ENCODE measurements at regions not wholly inside any gene's neighbourhood (a gene's known extent, or its start where the extent isn't known, plus 50 kb on each side); places are given as distances from the start of the nearest gene placed in this dataset.

- no peak overlapping the region for H3K4me3 Mint-ChIP-seq
- no peaks in the 10 kb centered on the region for H3K36me3 Mint-ChIP-seq
- peaks cover 0 to 13% (median 0%) of the 10 kb centered on the region in 6 donors for H3K9me3 Mint-ChIP-seq
- DNase-seq, result no peak
- peaks cover 3 to 10% (median 6%) of the 10 kb centered on the region in 3 donors for H3K27me3 Mint-ChIP-seq (ENCODE audit: low read depth in 3 of 3)
- no peaks in the 10 kb centered on the region for H3K4me1 Mint-ChIP-seq
- no peak overlapping the region for H3K27ac Mint-ChIP-seq
Measured at GRCh38 chr2:11013196-11013595, 101.5 kb downstream of the KCNF1 start.

- Mint-ChIP-seq H3K27ac (no peak overlapping the region), H3K27me3 (ENCODE audit: low read depth in 3 of 3) (peaks cover 3 to 12% (median 6%) of the 10 kb centered on the region in 3 donors)
Measured at GRCh38 chr2:11014026-11014425, 102.3 kb downstream of the KCNF1 start.

GRCh38 chr2:11016735-11017388 lies 105.1 kb downstream of the KCNF1 start:
- H3K4me3 Mint-ChIP-seq, result no peak overlapping the region
- no peak for DNase-seq
- peaks cover 0 to 10% (median 10%) of the 10 kb centered on the region in 3 donors for H3K27me3 Mint-ChIP-seq (ENCODE audit: low read depth in 3 of 3)
- no peaks in the 10 kb centered on the region for H3K36me3 Mint-ChIP-seq
- H3K4me1 Mint-ChIP-seq, result no peaks in the 10 kb centered on the region
- H3K27ac Mint-ChIP-seq, result no peak overlapping the region
- H3K9me3 Mint-ChIP-seq, result peaks cover 0 to 4% (median 0%) of the 10 kb centered on the region in 6 donors

More at GRCh38 chr2:11014026-11014425, 102.3 kb downstream of the KCNF1 start:
- DNase-seq, result no peak
- Mint-ChIP-seq H3K4me1 (no peaks in the 10 kb centered on the region), H3K9me3 (peaks cover 0 to 13% (median 0%) of the 10 kb centered on the region in 6 donors), H3K4me3 (no peak overlapping the region), H3K36me3 (no peaks in the 10 kb centered on the region)

- Mint-ChIP-seq H3K4me3 (no peak overlapping the region), H3K27me3 (ENCODE audit: low read depth in 3 of 3) (peaks cover 0 to 12% (median 8%) of the 10 kb centered on the region in 3 donors), H3K4me1 (no peaks in the 10 kb centered on the region)
Measured at GRCh38 chr2:11017921-11018320, 106.2 kb downstream of the KCNF1 start.

GRCh38 chr2:11018651-11019185 lies 107.0 kb downstream of the KCNF1 start:
- no peak overlapping the region for H3K27ac Mint-ChIP-seq
- no peaks in the 10 kb centered on the region for H3K9me3 Mint-ChIP-seq
- no peaks in the 10 kb centered on the region for H3K4me1 Mint-ChIP-seq
- peaks cover 0 to 12% (median 8%) of the 10 kb centered on the region in 3 donors for H3K27me3 Mint-ChIP-seq (ENCODE audit: low read depth in 3 of 3)
- no peak for DNase-seq
- H3K4me3 Mint-ChIP-seq, result peak overlapping the region in 1 of 5 donors; percentile 9
- no peaks in the 10 kb centered on the region for H3K36me3 Mint-ChIP-seq

More at GRCh38 chr2:11017921-11018320, 106.2 kb downstream of the KCNF1 start:
- Mint-ChIP-seq H3K36me3 (no peaks in the 10 kb centered on the region), H3K27ac (no peak overlapping the region), H3K9me3 (peaks cover 0 to 2% (median 0%) of the 10 kb centered on the region in 6 donors)
- no peak for DNase-seq

GRCh38 chr2:11019614-11020013 lies 107.9 kb downstream of the KCNF1 start:
- H3K36me3 Mint-ChIP-seq, result no peaks in the 10 kb centered on the region
- no peaks in the 10 kb centered on the region for H3K4me1 Mint-ChIP-seq
- no peak overlapping the region for H3K27ac Mint-ChIP-seq
- H3K4me3 Mint-ChIP-seq, result no peak overlapping the region
- H3K27me3 Mint-ChIP-seq (ENCODE audit: low read depth in 3 of 3), result peaks cover 0 to 12% (median 8%) of the 10 kb centered on the region in 3 donors
- no peak for DNase-seq
- no peaks in the 10 kb centered on the region for H3K9me3 Mint-ChIP-seq

- DNase-seq, result no peak
- H3K27me3 Mint-ChIP-seq (ENCODE audit: low read depth in 3 of 3), result peaks cover 0 to 6% (median 3%) of the 10 kb centered on the region in 3 donors
- no peaks in the 10 kb centered on the region for H3K36me3 Mint-ChIP-seq
- no peaks in the 10 kb centered on the region for H3K4me1 Mint-ChIP-seq
- H3K4me3 Mint-ChIP-seq, result no peak overlapping the region
- H3K9me3 Mint-ChIP-seq, result no peaks in the 10 kb centered on the region
- H3K27ac Mint-ChIP-seq, result no peak overlapping the region
Measured at GRCh38 chr2:11022064-11022463, 110.3 kb downstream of the KCNF1 start.

GRCh38 chr2:11022591-11023273 lies 111.0 kb downstream of the KCNF1 start:
- Mint-ChIP-seq H3K36me3 (no peaks in the 10 kb centered on the region), H3K27ac (no peak overlapping the region), H3K27me3 (ENCODE audit: low read depth in 3 of 3) (peaks cover 0 to 6% (median 3%) of the 10 kb centered on the region in 3 donors), H3K4me1 (no peaks in the 10 kb centered on the region), H3K4me3 (no peak overlapping the region), H3K9me3 (no peaks in the 10 kb centered on the region)
- no peak for DNase-seq

GRCh38 chr2:11023326-11024258 lies 111.9 kb downstream of the KCNF1 start:
- peaks cover 0 to 6% (median 3%) of the 10 kb centered on the region in 3 donors for H3K27me3 Mint-ChIP-seq (ENCODE audit: low read depth in 3 of 3)
- H3K4me1 Mint-ChIP-seq, result no peaks in the 10 kb centered on the region
- DNase-seq, result no peak
- no peaks in the 10 kb centered on the region for H3K9me3 Mint-ChIP-seq
- no peaks in the 10 kb centered on the region for H3K36me3 Mint-ChIP-seq
- H3K4me3 Mint-ChIP-seq, result no peak overlapping the region
- no peak overlapping the region for H3K27ac Mint-ChIP-seq

- Mint-ChIP-seq H3K4me3 (no peak overlapping the region), H3K27ac (no peak overlapping the region), H3K36me3 (no peaks in the 10 kb centered on the region), H3K9me3 (no peaks in the 10 kb centered on the region), H3K4me1 (no peaks in the 10 kb centered on the region), H3K27me3 (ENCODE audit: low read depth in 3 of 3) (peaks cover 0 to 6% (median 1%) of the 10 kb centered on the region in 3 donors)
- DNase-seq, result no peak
Measured at GRCh38 chr2:11024259-11024645, 112.5 kb downstream of the KCNF1 start.

- Mint-ChIP-seq H3K4me1 (no peaks in the 10 kb centered on the region), H3K27ac (no peak overlapping the region), H3K9me3 (no peaks in the 10 kb centered on the region), H3K4me3 (no peak overlapping the region), H3K27me3 (ENCODE audit: low read depth in 3 of 3) (peaks cover 0 to 6% (median 1%) of the 10 kb centered on the region in 3 donors), H3K36me3 (no peaks in the 10 kb centered on the region)
- DNase-seq, result no peak
Measured at GRCh38 chr2:11024687-11025086, 113.0 kb downstream of the KCNF1 start.

GRCh38 chr2:11026286-11026921 lies 114.7 kb downstream of the KCNF1 start:
- Mint-ChIP-seq H3K4me3 (no peak overlapping the region), H3K9me3 (no peaks in the 10 kb centered on the region), H3K36me3 (no peaks in the 10 kb centered on the region), H3K27ac (no peak overlapping the region), H3K27me3 (ENCODE audit: low read depth in 3 of 3) (peaks cover 2 to 7% (median 3%) of the 10 kb centered on the region in 3 donors), H3K4me1 (no peaks in the 10 kb centered on the region)
- DNase-seq, result no peak

- Mint-ChIP-seq H3K27ac (no peak overlapping the region), H3K36me3 (no peaks in the 10 kb centered on the region), H3K27me3 (ENCODE audit: low read depth in 3 of 3) (peaks cover 2 to 7% (median 3%) of the 10 kb centered on the region in 3 donors), H3K9me3 (no peaks in the 10 kb centered on the region), H3K4me1 (no peaks in the 10 kb centered on the region), H3K4me3 (no peak overlapping the region)
- no peak for DNase-seq
Measured at GRCh38 chr2:11027195-11027594, 115.5 kb downstream of the KCNF1 start.

Measured in immature natural killer cell (primary cell).